SH-SY5Y (cell line): ENCODE measurements at regions not wholly inside any gene's neighbourhood (a gene's known extent, or its start where the extent isn't known, plus 50 kb on each side); places are given as distances from the start of the nearest gene placed in this dataset.

Experiments
- GATA2 ChIP-seq: IDR thresholded peaks from 2 replicates; pipeline ENCODE4 v1.6.1; 2011; ENCODE audit warnings: mild to moderate bottlenecking, low read depth, low read length
- GATA3 ChIP-seq: IDR thresholded peaks from 2 replicates; pipeline ENCODE4 v1.6.1; 2011; ENCODE audit warnings: low read depth, mild to moderate bottlenecking, low read length, moderate library complexity

GRCh38 chr12:111253213-111253612, 115.7 kb downstream of the PHETA1 start:
- TF ChIP-seq GATA3, result no peak
- no peak for TF ChIP-seq GATA2
